ENCODE measurements at regions not wholly inside any gene's neighbourhood (a gene's known extent, or its start where the extent isn't known, plus 50 kb on each side); places are given as distances from the start of the nearest gene placed in this dataset.

DNA sequence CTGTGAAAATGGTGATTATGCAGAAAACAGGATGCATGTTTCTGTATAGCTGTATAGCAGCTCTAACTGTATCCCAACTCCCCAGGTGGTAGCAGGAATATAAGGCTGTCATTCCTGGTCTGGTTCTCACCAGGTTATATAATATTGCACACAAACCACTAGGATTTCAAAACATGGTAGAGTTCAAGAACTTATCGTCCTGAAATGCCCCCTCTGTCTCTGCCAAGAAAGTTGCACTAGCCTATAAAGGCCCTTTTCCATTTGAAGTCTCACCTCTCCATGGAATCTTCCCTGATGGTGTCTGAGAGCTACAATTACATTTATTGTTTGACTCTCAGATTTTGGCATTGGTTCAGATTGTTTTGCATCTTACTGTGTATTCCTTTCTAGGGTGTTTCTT lies 184.9 kb upstream of the FAM78B start:
- TF ChIP-seq GATA3 (IDR thresholded peaks at IDR 0.05; ENCODE audit: low read depth, low read length) (no peak), GATA2 (IDR thresholded peaks at IDR 0.05; ENCODE audit: low read depth, low read length) (no peak)
